Kidney epithelial cell (primary cell): ENCODE measurements at regions not wholly inside any gene's neighbourhood (a gene's known extent, or its start where the extent isn't known, plus 50 kb on each side); places are given as distances from the start of the nearest gene placed in this dataset.

Source experiments
- DNase-seq: peaks from one replicate; pipeline ENCODE4 v3.0.0-alpha.2; 2010; ENCODE audit warnings: low read depth
- H3K27me3 ChIP-seq: 2 replicates; pipeline ENCODE4 v1.6.0; 2011; ENCODE audit warnings: low read length; ENCODE audit not compliant: control insufficient read depth, insufficient read depth
- H3K36me3 ChIP-seq: 2 replicates; pipeline ENCODE4 v1.5.1; 2011; ENCODE audit warnings: low read length; ENCODE audit not compliant: control insufficient read depth, insufficient read depth
- H3K4me3 ChIP-seq: 2 replicates; pipeline ENCODE4 v1.5.1; 2011; ENCODE audit warnings: low read depth, mild to moderate bottlenecking, control low read depth, low read length
- TF ChIP-seq, protein P1 (sequence below): IDR thresholded peaks from 2 replicates; pipeline ENCODE4 v1.5.1; 2011; ENCODE audit warnings: mild to moderate bottlenecking, moderate library complexity, low read length, control low read depth, inconsistent platforms; ENCODE audit not compliant: insufficient read depth, poor library complexity, severe bottlenecking

GRCh38 chr6:10093282-10093681 lies 321.6 kb downstream of the TFAP2A start:
- TF ChIP-seq, protein P1, sequence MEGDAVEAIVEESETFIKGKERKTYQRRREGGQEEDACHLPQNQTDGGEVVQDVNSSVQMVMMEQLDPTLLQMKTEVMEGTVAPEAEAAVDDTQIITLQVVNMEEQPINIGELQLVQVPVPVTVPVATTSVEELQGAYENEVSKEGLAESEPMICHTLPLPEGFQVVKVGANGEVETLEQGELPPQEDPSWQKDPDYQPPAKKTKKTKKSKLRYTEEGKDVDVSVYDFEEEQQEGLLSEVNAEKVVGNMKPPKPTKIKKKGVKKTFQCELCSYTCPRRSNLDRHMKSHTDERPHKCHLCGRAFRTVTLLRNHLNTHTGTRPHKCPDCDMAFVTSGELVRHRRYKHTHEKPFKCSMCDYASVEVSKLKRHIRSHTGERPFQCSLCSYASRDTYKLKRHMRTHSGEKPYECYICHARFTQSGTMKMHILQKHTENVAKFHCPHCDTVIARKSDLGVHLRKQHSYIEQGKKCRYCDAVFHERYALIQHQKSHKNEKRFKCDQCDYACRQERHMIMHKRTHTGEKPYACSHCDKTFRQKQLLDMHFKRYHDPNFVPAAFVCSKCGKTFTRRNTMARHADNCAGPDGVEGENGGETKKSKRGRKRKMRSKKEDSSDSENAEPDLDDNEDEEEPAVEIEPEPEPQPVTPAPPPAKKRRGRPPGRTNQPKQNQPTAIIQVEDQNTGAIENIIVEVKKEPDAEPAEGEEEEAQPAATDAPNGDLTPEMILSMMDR: no peak
- H3K4me3 ChIP-seq: no peak overlapping the region
- no peaks in the 10 kb centered on the region for H3K27me3 ChIP-seq
- DNase-seq: no peak
- no peaks in the 10 kb centered on the region for H3K36me3 ChIP-seq

DNA sequence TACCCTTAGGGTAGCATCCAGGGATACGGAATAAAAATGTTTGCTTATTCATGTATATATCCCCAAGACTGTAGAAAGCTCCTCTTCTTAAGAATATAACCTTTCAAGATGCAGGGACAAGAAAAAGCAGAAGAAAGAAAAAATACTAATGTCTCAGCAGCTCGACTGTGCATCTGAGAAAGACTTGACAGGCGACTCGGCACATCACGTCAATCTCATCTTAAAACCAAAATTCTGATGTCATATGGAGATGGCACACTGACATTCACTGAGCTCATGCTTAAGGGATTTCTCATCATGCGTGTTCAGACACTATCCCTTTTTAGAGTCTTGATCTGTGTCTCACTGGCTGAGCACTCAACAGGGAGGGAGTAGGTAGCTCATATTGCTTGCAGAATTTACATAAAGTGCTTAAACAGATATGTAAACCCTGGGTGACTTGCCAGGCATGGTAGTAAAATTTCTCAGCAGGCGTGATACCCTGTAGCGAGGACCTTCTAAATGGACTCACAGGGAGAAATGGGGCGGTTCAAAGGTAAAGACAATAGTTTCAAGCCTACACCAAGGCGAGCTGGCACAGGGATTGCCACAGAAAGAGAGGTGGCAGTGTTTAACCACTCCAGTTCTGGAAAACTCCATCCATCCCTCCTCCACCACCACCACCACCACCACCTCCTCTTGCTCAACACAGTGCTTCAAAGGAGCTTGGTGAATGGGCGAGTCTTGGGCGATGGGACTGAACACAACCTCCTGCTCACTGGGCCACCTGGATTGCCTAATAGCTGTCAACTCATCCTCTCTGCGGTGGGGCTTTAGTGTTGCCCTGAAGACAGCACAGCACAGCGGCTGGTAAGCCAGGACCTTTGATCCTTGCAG lies 330.5 kb downstream of the TFAP2A start:
- H3K4me3 ChIP-seq: no peak overlapping the region
- H3K27me3 ChIP-seq: no peaks in the 10 kb centered on the region
- TF ChIP-seq, protein P1: no peak
- H3K36me3 ChIP-seq: no peaks in the 10 kb centered on the region
- no peak for DNase-seq

GRCh38 chr6:10082385-10082784 lies 332.5 kb downstream of the TFAP2A start:
- no peak overlapping the region for H3K4me3 ChIP-seq
- TF ChIP-seq, protein P1: no peak
- H3K36me3 ChIP-seq: no peaks in the 10 kb centered on the region
- DNase-seq: no peak
- H3K27me3 ChIP-seq: no peaks in the 10 kb centered on the region

GRCh38 chr6:10081957-10082356 lies 332.9 kb downstream of the TFAP2A start:
- TF ChIP-seq, protein P1: no peak
- Histone ChIP-seq H3K4me3 (no peak overlapping the region), H3K36me3 (no peaks in the 10 kb centered on the region), H3K27me3 (no peaks in the 10 kb centered on the region)
- no peak for DNase-seq

- DNase-seq: no peak
- Histone ChIP-seq H3K36me3 (no peaks in the 10 kb centered on the region), H3K27me3 (no peaks in the 10 kb centered on the region), H3K4me3 (no peak overlapping the region)
- TF ChIP-seq, protein P1: no peak
Measured at GRCh38 chr6:10081075-10081474, 333.8 kb downstream of the TFAP2A start.

- no peaks in the 10 kb centered on the region for H3K36me3 ChIP-seq
- TF ChIP-seq, protein P1: no peak
- H3K4me3 ChIP-seq: no peak overlapping the region
- DNase-seq: no peak
- no peaks in the 10 kb centered on the region for H3K27me3 ChIP-seq
Measured at GRCh38 chr6:10080561-10080960, 334.3 kb downstream of the TFAP2A start.
